ENCODE measurements at regions not wholly inside any gene's neighbourhood (a gene's known extent, or its start where the extent isn't known, plus 50 kb on each side); places are given as distances from the start of the nearest gene placed in this dataset.

DNA sequence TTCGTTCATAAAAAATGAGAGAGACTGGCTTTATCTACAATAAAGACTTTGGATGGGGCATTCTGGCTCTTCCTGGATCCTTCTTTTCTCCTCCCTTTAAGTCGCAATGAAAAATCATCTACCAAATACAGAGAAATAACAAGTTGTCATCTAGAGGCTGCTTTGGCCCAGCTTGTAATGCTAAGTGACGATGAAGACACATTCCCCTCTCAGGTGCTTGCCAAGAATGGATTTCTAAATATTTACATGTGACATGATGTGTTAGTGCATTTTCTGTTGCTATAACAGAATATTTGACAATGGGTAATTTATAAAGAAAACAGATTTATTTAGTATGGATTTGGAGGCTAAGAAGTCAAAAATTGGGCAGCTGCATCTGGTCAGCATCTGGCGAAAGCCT is 308.6 kb upstream of the NPVF start:
- DNase-seq (ENCODE audit: low read depth, low spot score) = no peak
- no peak overlapping the region for H3K4me3 ChIP-seq (ENCODE audit: low read length)

DNA sequence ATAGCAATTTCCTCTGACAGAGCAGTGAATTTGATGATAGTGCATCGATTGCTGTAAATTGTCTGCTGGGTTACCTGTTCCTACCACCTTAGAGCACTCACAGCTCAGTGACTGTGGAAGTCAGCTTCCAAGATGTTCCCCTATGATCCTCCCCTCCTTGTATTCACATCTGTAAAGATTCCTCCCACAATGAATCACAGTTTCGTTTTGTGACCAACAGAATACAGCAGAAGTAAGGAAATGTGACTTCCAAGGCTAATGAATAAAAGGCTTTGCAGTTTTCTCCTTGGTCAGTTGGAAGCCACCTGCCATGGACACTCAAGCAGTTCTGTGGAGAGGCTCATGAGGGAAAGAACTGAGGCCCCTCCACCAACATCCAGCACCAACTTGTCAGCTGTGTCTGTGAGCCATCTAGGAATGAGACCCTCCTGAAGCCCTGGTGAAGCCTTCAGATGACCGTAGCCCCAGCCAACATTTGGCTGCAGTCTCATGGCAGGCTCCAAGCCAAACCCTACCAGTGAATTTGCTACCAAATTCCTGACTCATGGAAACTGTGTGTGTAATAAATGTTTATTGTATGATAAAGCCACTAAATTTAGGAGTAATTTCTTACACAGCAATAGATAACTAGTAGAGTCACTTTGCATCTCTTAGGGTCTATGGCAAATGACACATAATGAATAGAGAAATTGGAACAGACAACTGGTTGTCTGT is 309.5 kb upstream of the NPVF start:
- DNase-seq (ENCODE audit: low read depth, low spot score) = no peak
- no peak overlapping the region for H3K4me3 ChIP-seq (ENCODE audit: low read length)

DNA sequence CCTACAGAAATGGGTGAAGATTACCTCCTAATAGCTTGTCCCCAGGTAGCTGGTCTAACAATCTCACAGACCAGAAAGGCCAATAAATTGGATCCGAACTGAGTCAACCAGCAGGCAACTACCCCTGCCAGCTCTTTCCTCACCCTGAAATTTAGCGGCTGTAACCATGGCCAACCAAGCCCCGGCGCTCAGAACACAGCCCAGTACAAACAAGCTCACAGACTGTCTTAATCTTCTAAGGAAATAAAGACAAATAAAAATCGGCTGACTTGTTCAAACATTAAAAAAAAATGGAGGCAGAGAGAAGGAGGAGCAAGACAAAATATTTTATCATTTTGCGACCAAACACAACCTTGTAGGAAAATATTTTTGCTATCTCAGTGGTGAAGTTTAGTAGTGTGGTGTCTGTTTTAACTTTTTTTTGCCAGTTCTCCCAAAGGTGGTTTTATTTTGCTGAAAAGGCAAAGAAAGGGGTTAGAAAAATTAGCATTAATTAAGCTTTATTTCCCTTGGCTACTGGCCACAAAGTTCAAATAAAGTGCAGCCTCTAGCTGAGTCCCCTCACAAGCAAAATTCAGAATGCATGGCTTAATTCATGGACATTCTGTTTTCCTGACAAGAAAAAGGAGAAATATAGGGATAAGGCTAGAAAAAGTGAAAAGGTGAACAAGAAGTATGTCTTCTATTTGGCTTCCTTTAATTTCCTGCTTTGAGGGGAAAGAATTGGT is 313.0 kb upstream of the NPVF start:
- H3K4me3 ChIP-seq (ENCODE audit: low read length) = no peak overlapping the region
- no peak for DNase-seq (ENCODE audit: low read depth, low spot score)

DNA sequence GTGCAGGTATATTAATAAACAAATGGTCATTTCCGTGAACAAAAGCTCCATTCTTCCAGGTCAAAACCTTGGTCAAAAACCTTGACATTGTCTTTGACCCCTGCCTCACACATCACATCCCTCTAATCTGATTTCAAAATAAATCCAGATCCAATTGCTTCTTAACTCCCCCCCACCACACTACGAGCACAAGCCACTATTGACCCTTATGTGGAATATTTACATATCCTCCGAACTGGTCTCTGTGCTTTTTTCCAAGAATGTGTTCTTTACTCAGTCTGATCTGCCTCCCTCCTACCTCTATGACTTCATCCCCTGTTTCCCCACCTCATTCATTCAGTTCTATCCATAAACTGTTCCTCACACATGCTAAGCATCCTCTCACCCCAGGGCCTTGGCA is 313.6 kb upstream of the NPVF start:
- no peak for DNase-seq (ENCODE audit: low read depth, low spot score)
- no peak overlapping the region for H3K4me3 ChIP-seq (ENCODE audit: low read length)

DNA sequence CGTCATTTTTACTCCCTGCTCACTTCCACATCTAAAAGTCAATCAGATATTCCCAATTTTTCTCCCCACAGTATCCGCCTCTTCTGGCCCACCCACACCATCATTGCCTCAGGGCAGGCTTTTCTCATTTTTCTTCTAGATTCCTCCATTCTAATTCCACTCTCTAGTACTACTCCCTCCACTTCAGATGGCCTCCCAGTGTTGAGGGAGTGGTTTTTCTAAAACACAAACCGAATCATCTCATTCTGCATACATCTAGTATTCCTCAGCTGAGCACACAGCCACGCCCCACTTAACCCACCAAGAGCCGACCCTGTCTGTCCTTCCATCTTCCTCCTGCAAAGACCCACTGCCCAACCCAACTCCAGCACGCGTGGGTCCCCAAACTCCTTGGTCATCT is 314.9 kb upstream of the NPVF start:
- no peak for DNase-seq (ENCODE audit: low read depth, low spot score)
- H3K4me3 ChIP-seq (ENCODE audit: low read length) = no peak overlapping the region

DNA sequence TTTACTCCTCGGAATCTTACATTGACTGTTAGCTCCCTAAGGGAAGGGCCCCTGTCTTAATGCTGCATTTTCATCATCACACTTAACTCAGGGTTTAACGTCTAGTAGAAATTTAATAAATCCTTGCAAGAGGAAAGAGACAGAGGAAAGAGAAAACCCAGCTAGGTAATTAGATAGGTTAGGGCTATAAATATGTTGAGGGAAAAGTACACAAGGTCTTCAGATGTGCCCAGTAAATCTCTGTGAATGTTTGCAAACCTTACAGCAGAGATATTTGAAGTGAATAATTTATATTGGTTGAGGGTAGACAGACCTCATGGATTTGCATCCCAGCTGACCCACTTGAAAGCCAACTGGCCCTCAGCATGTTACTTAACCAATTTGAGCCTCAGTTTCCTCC is 315.5 kb upstream of the NPVF start:
- no peak overlapping the region for H3K4me3 ChIP-seq (ENCODE audit: low read length)
- DNase-seq (ENCODE audit: low read depth, low spot score) = no peak

DNA sequence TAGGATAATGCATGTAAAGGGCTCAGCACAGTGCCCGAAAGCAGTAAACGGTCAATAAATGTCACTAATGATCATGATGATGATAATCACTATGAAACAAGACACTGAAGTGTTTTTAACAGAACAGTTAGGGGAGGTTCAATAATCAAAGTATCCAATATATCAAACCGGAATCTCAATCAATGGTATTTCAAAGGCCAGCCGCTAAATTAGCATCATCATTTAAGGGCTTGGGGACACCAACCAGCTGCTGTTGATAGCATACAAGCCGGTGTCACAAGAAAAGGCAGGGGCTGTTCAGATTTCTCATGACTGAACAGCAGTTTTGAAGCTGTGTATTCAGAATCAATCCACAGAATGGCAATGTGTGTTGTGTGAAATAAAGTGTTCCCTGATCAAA is 316.0 kb upstream of the NPVF start:
- H3K4me3 ChIP-seq (ENCODE audit: low read length) = no peak overlapping the region

DNA sequence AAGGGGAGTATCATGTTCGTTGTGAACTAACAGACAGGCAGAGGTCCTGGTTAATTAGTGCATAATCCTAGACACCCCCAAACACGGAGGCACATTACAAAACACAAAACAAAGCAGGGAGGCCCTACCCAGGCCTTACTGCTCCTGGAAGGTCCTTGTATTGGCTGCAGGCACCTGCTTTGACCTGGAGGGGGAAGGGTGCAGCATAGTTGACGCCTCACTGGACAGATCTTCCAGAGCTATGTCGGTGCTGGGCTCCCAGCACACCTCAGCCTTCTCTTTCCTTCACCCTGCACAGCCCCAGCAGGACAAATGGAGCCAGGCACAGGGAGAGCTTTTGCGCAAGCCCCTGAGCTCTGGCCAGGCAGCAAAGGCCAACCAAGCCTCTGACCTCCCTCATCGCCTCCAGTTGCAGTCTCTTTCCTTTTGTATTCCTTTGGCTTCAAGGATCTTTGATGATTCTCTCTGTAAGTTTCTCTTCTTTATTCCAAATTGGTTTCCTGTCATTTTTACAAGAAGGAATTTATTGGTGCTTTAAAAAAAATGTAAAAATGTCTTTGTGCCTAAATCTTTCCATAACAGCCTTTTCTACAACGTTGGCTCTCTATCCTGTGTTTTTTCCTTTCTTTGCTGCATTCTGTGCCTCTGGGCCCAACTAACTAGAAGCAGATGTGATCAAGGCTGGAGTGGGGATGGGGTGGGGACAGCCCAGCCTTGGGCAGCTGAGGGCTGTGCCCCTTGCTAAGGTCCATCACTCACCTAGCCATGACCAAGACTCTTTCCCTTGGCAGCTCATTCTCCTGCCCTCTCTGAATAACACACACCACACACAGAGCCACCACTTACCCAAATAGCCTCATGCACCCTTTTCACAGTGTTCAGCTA is 317.1 kb upstream of the NPVF start:
- no peak for DNase-seq (ENCODE audit: low read depth, low spot score)
- no peak overlapping the region for H3K4me3 ChIP-seq (ENCODE audit: low read length)

More for the DNA sequence above, 316.0 kb upstream of the NPVF start:
- DNase-seq (ENCODE audit: low read depth, low spot score) = no peak

DNA sequence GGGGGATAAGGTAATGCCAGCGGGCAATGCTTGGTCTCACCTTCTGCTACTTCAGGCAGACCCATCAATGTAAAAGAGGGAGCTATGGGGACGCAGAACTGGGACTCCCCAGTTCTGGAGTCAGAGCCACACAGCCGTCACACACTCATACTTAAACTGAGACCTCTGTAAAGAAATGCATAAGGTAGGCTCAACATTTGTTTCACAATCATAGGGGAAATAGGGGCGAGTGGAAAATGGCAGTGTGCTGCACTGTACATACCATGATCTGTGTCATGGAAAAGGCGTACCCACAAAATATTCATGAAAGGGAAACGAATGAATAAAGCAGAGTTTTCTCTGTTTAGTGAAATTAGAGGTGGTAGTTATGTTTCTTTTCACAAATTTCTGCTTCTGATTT is 318.0 kb upstream of the NPVF start:
- no peak for DNase-seq (ENCODE audit: low read depth, low spot score)
- H3K4me3 ChIP-seq (ENCODE audit: low read length) = no peak overlapping the region

DNA sequence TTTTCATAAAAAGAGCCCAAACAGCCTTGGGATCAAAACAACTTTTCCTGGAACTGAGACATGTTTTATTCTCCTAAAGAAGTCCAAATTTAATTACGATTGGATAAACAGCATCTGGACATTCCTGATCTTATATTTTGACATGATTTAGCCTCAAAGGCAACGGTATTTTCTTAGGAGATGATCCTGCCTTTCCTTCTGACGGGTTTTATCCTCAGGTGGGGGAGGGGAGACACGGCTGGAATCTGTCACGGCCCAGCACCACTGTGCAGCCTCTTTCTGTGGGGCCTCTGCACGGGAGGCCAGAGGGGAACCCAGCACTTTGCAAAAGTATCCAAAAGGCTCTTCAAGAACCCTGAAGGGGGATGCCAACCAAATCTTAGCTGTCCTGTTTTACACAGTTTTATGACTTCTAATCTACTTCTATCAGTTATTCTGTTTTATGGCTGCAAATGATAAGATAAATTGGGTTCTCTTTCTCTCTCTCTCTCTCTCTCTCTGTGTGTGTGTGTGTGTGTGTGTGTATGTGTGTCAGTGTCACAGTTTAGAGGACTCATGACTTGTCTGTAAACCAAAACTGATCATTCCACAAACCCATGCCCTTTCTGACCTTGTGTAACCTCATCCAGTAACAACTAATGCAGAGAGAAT is 321.1 kb upstream of the NPVF start:
- no peak overlapping the region for H3K4me3 ChIP-seq (ENCODE audit: low read length)
- no peak for DNase-seq (ENCODE audit: low read depth, low spot score)

DNA sequence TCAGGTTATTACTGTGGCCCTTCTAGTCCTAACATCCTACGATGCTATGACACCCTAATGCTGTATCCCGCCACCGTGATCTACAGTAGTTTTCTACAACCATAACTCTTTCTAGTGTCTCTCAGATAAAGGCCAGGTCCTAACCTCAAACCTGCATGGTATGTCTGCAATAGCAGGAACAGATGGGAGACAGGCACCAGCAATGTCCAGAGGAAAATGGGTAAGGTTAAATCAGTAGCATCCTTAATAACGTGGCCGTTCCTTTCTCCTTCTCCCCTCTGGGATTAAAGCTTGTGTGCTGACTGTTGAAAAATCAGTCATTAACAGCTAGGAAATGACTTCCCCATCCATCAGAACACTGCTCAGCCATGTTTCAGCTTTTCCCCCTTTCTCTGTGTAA is 321.9 kb upstream of the NPVF start:
- DNase-seq (ENCODE audit: low read depth, low spot score) = no peak
- H3K4me3 ChIP-seq (ENCODE audit: low read length) = no peak overlapping the region

DNA sequence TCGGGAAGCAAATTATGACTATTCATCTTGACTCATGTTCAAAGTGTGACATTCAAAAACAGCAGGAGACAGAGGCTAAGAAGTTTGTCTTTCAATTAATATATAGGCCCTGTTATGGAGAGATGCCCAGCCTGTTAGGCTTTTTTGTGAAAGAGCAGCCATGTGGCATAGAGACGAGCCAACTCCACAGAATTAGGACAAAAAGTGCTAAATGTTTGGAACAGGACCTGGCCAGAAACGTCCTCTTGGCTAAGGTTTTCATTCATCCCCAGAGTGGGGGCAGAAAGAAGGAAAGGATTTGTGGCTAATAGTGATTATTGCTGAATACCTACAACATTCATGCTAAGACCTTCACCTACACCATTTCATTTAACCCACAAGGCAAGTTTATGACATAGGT is 324.7 kb upstream of the NPVF start:
- no peak for DNase-seq (ENCODE audit: low read depth, low spot score)
- H3K4me3 ChIP-seq (ENCODE audit: low read length) = no peak overlapping the region

DNA sequence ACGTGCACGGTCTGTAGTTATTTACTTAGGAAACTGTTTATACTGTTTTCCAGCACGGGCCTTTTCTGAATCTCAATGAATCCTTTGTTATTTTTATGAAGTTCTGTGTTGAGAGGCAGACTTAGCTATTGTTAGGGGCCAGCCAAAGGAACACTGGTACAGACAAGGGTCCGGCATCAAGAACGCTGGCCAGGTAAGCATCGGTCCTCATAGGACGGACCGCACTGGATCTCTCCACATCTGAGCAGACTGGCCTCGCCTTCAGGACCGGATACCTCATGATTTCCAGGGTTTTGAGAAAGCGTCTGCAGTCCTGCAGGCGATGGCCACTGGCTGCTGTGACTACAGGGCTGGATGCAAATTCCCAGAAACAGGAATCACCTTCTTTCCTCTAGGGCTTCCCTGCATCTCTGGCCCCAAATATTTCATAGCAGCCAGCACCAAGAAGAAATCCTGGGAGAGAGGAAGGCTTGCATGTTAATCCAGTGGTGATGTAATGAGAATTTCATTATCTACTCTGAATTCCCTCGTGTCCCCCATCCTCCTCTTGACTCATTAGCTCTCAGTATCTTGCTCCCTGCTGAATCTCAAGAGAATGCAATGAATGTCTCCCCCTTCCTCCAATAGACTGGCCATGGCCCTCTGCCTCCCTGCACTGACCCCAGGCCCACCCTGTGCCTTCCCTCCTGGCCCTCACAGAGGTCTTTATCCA is 325.4 kb upstream of the NPVF start:
- DNase-seq (ENCODE audit: low read depth, low spot score) = no peak
- H3K4me3 ChIP-seq (ENCODE audit: low read length) = no peak overlapping the region

DNA sequence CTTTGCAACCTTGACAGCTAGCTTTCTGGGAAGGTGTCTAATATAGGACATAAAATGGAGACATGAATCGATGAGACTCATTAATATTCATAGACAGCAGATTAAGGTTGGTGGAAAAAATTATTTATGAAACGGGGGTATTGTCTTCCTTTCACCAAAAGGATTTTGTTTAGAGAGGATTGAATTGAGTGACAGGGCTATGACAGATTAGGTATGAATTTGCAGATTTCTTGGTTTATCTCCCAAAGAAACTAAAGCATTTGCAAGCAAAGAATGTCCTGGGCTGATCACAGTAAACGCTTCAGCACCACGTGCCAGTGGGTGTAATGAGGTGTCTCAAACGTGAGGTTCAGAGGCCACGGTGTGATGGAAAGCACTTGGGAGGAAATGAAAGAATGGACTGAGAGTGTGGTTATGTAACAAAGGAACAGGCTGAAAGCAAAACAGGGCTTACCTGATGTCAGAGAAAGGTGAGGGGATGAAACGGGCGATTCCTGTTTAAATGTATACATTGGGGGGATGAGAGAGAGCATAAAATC is 329.2 kb upstream of the NPVF start:
- no peak overlapping the region for H3K4me3 ChIP-seq (ENCODE audit: low read length)
- DNase-seq (ENCODE audit: low read depth, low spot score) = no peak

DNA sequence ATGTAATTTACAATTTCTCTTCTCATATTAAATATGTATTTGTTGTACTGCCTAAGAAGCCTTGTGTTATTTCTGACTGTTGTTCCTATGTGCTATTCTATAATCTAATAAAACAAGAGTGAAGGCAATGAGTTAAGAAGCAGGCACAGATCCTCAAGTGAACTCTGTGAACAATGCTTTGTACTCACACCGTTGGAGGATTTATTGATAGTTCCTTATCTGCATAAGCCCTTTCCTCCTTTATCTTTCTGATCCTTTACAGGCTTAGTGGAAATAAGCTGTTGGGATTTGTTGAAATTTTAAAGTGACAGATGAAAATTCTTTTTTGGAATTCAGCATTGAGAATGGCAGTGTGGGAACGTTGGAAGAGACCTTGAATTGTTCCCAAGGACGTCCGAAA is 329.6 kb upstream of the NPVF start:
- DNase-seq (ENCODE audit: low read depth, low spot score) = no peak
- no peak overlapping the region for H3K4me3 ChIP-seq (ENCODE audit: low read length)

DNA sequence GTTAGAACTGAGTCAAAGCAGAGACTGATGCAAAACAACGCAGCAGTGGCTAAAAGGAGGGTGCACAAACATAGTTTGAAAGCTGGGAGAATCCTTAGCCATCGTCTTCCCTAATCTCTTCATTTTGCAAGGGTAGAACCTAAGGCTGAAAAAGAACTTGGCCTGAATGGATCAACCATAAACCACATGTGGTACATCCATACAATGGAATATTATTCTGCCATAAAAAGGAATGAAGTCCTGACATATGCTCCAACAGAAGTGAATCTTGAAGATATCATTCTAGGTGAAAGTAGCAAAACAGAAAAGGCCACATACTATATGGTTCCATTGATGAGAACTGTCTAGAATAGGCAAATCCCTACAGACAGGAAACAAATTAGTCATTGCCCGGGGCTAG is 330.3 kb upstream of the NPVF start:
- no peak for DNase-seq (ENCODE audit: low read depth, low spot score)
- no peak overlapping the region for H3K4me3 ChIP-seq (ENCODE audit: low read length)

DNA sequence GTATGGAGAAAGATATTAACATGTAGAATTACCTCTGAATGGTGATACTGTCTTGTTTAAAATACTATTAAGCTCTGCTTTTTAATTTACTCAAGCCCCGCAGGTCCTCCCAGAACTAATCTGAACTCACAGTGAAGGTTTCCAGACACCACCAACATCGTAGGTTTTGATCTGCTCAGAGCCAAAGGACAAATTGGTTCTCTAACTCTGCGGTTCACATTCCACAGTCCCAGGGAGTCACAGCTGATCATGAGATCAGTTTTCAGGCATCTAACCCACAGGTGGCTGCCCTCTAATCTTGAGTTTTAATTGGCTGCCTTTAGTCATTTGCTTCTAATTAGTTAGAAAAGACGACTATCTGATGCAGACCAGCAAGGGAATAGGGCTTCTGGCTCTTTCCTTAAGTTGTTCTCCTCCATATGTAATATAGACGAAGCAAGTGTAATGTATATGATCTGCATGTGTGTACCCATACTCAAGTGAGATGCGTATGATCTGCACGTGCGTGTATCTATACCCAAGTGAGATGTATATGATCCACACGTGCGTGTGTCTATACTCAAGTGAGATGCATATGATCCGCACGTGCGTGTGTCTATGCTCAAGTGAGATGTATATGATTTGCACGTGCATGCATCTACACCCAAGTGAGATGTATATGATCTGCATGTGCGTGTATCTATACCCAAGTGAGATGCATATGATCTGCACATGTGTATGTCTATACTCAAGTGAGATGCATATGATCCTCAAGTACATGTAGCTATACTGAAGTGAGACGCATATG is 331.5 kb upstream of the NPVF start:
- DNase-seq (ENCODE audit: low read depth, low spot score) = no peak
- H3K4me3 ChIP-seq (ENCODE audit: low read length) = no peak overlapping the region

DNA sequence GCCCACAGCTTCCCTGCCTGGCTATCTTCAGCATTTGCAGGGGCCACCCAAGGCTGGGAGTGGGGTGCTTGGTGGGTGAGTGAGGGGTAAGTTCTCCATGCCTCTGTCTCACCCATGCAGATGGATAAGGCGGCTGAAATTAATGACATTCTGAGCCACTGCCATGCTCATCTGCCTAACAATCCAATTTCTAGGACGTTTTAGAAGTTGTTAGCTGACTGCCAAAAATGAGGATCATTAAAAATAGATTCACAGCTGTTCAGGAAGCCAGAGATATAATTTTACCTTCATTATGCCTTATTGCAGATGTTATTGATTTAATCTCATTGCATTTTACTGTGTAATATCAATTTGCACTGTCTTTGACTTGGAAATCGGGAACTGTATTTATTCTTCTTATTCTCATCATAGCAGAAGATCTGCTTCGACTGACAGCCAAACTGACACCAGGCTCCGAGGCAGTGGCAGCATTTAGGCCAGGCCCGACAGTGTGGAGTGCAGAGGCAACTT is 334.4 kb upstream of the NPVF start:
- H3K4me3 ChIP-seq (ENCODE audit: low read length) = no peak overlapping the region
- DNase-seq (ENCODE audit: low read depth, low spot score) = no peak
